H9 (cell line): ENCODE measurements at regions not wholly inside any gene's neighbourhood (a gene's known extent, or its start where the extent isn't known, plus 50 kb on each side); places are given as distances from the start of the nearest gene placed in this dataset.

Experiments
- DNase-seq: peaks from one replicate; pipeline ENCODE4 v3.0.0-alpha.2; 2017
- H2AFZ ChIP-seq: one replicate; pipeline ENCODE4 v1.6.1; 2013; ENCODE audit warnings: mild to moderate bottlenecking, low read length, control low read depth, moderate library complexity
- H2AK5ac ChIP-seq: 2 replicates; pipeline ENCODE4 v1.6.1; 2013; ENCODE audit warnings: low read length, control low read depth, mixed read lengths; ENCODE audit not compliant: insufficient read length
- H2BK120ac ChIP-seq: one replicate; pipeline ENCODE4 v1.6.1; 2013; ENCODE audit warnings: low read depth, mild to moderate bottlenecking, low read length, control low read depth, inconsistent platforms; ENCODE audit not compliant: poor library complexity, severe bottlenecking
- H2BK12ac ChIP-seq: 2 replicates; pipeline ENCODE4 v1.6.1; 2013; ENCODE audit warnings: low read length, control low read depth, mixed read lengths, low read depth; ENCODE audit not compliant: insufficient read length
- H2BK15ac ChIP-seq: 2 replicates; pipeline ENCODE4 v1.6.1; 2013; ENCODE audit warnings: low read depth, low read length, control low read depth
- H2BK20ac ChIP-seq: one replicate; pipeline ENCODE4 v1.6.1; 2013; ENCODE audit warnings: low read depth, mild to moderate bottlenecking, low read length, control low read depth, inconsistent platforms; ENCODE audit not compliant: poor library complexity, severe bottlenecking
- H2BK5ac ChIP-seq: 2 replicates; pipeline ENCODE4 v1.6.1; 2013; ENCODE audit warnings: low read length, control low read depth, mixed read lengths; ENCODE audit not compliant: insufficient read length
- H3K14ac ChIP-seq: 2 replicates; pipeline ENCODE4 v1.6.1; 2013; ENCODE audit warnings: low read length, control low read depth; ENCODE audit not compliant: insufficient read depth
- H3K18ac ChIP-seq: 2 replicates; pipeline ENCODE4 v1.6.1; 2013; ENCODE audit warnings: low read depth, mild to moderate bottlenecking, mixed read lengths, low read length, control low read depth; ENCODE audit not compliant: insufficient read length
- H3K23ac ChIP-seq: 2 replicates; pipeline ENCODE4 v1.6.1; 2013; ENCODE audit warnings: low read length, control low read depth, mixed read lengths, low read depth; ENCODE audit not compliant: insufficient read length
- H3K23me2 ChIP-seq: 2 replicates; pipeline ENCODE4 v1.6.1; 2013; ENCODE audit warnings: low read depth, mild to moderate bottlenecking, mixed read lengths, low read length, control low read depth; ENCODE audit not compliant: insufficient read length, poor library complexity, severe bottlenecking
- H3K27ac ChIP-seq: 2 replicates; pipeline ENCODE4 v1.5.1; 2013; ENCODE audit warnings: low read length, control low read depth, mixed read lengths, low read depth; ENCODE audit not compliant: insufficient read length
- H3K27me3 ChIP-seq: 2 replicates; pipeline ENCODE4 v1.6.1; 2013; ENCODE audit warnings: low read length, control low read depth, inconsistent platforms; ENCODE audit not compliant: insufficient read depth
- H3K4ac ChIP-seq: 2 replicates; pipeline ENCODE4 v1.6.1; 2013; ENCODE audit warnings: low read depth, mild to moderate bottlenecking, control low read depth, inconsistent platforms, low read length, moderate library complexity
- H3K4me1 ChIP-seq: 2 replicates; pipeline ENCODE4 v1.6.1; 2013; ENCODE audit warnings: low read length, control low read depth, inconsistent platforms; ENCODE audit not compliant: insufficient read depth
- H3K4me2 ChIP-seq: 2 replicates; pipeline ENCODE4 v1.6.1; 2013; ENCODE audit warnings: low read length, control low read depth, mixed read lengths; ENCODE audit not compliant: insufficient read length, insufficient read depth
- H3K56ac ChIP-seq: 2 replicates; pipeline ENCODE4 v1.6.1; 2013; ENCODE audit warnings: low read depth, mild to moderate bottlenecking, mixed read lengths, low read length, control low read depth; ENCODE audit not compliant: insufficient read length
- H3K79me1 ChIP-seq: 2 replicates; pipeline ENCODE4 v1.6.1; 2013; ENCODE audit warnings: low read depth, mild to moderate bottlenecking, moderate library complexity, low read length, control low read depth, inconsistent platforms; ENCODE audit not compliant: insufficient read depth, poor library complexity, severe bottlenecking
- H3K79me2 ChIP-seq: 2 replicates; pipeline ENCODE4 v1.6.1; 2013; ENCODE audit warnings: low read length, control low read depth, inconsistent platforms; ENCODE audit not compliant: insufficient read depth
- H3K9ac ChIP-seq: 2 replicates; pipeline ENCODE4 v1.6.1; 2013; ENCODE audit warnings: low read length, control low read depth, mixed read lengths; ENCODE audit not compliant: insufficient read length; ENCODE audit errors: extremely low read depth
- H3K9me3 ChIP-seq: one replicate; pipeline ENCODE4 v1.6.1; 2013; ENCODE audit warnings: low read depth, low read length, inconsistent platforms; ENCODE audit not compliant: control insufficient read depth
- H3T11ph ChIP-seq: one replicate; pipeline ENCODE4 v1.6.1; 2013; ENCODE audit warnings: mild to moderate bottlenecking, low read length, control low read depth, inconsistent platforms
- H4K20me1 ChIP-seq: one replicate; pipeline ENCODE4 v1.6.1; 2013; ENCODE audit not compliant: control insufficient read depth, insufficient read length, insufficient read depth
- H4K5ac ChIP-seq: 2 replicates; pipeline ENCODE4 v1.6.1; 2013; ENCODE audit warnings: low read depth, mild to moderate bottlenecking, mixed read lengths, low read length, control low read depth; ENCODE audit not compliant: insufficient read length
- H4K8ac ChIP-seq: replicated peaks from 2 replicates; pipeline ENCODE4 v1.6.1; 2013; ENCODE audit warnings: low read length, control low read depth, mixed read lengths, low read depth; ENCODE audit not compliant: insufficient read length
- H4K91ac ChIP-seq: 2 replicates; pipeline ENCODE4 v1.6.1; 2013; ENCODE audit warnings: low read depth, mild to moderate bottlenecking, moderate library complexity, mixed read lengths, low read length, control low read depth; ENCODE audit not compliant: insufficient read length
- H3K27ac Mint-ChIP-seq, 3 experiments: 2 replicates in 2 of 3; 3 replicates in 1 of 3; pipeline ENCODE4 v1.8.0; 2020 to 2021; ENCODE audit warnings: mixed read lengths in 3 of 3, mild to moderate bottlenecking in 1 of 3, moderate library complexity in 1 of 3
- H3K27me3 Mint-ChIP-seq: 2 replicates; pipeline ENCODE4 v1.8.0; 2021; ENCODE audit warnings: low read depth, mild to moderate bottlenecking, moderate library complexity, mixed read lengths
- H3K36me3 Mint-ChIP-seq, 3 experiments: 2 replicates in 2 of 3; 3 replicates in 1 of 3; pipeline ENCODE4 v1.8.0; 2020 to 2021; ENCODE audit warnings: low read depth in 3 of 3, mixed read lengths in 3 of 3; ENCODE audit not compliant: insufficient read depth in 1 of 3
- H3K4me1 Mint-ChIP-seq, 2 experiments: 2 replicates each; pipeline ENCODE4 v1.8.0; 2020; ENCODE audit warnings: mixed read lengths in 2 of 2
- H3K4me3 Mint-ChIP-seq, 2 experiments: 2 replicates in 1 of 2; 3 replicates in 1 of 2; pipeline ENCODE4 v1.8.0; 2020 to 2021; ENCODE audit warnings: mild to moderate bottlenecking in 2 of 2, mixed read lengths in 2 of 2, moderate library complexity in 1 of 2
- H3K9me3 Mint-ChIP-seq, 2 experiments: 2 replicates in 1 of 2; 3 replicates in 1 of 2; pipeline ENCODE4 v1.8.0; 2020; ENCODE audit warnings: mild to moderate bottlenecking in 2 of 2, mixed read lengths in 2 of 2, moderate library complexity in 1 of 2
- CTCF ChIP-seq: fragments of 200-600 bp; sonication (generic); conservative IDR thresholded peaks from 3 replicates; pipeline ENCODE4 v1.8.0; 2021; ENCODE audit warnings: antibody characterized with exemption, mild to moderate bottlenecking
- WGBS: extraction: QIAGEN DNeasy Blood & Tissue Kit; methylation state at CpG from one replicate; pipeline ENCODE4 v1.1.7; 2013; ENCODE audit warnings: missing lambda C conversion rate, low lambda C conversion rate, mixed read lengths; ENCODE audit not compliant: insufficient read length; ENCODE audit errors: extremely low coverage; 5-methylcytosine and 5-hydroxymethylcytosine counted together

GRCh38 chr12:25421651-25422167, 131.4 kb downstream of the LMNTD1 start:
- Histone ChIP-seq H3K79me2 (no peaks in the 10 kb centered on the region), H2BK120ac (no peak overlapping the region), H3K9me3 (no peaks in the 10 kb centered on the region), H3K14ac (no peak overlapping the region), H4K20me1 (no peaks in the 10 kb centered on the region), H3K18ac (no peak overlapping the region), H2BK5ac (no peak overlapping the region), H3K27ac (no peak overlapping the region), H2BK20ac (no peak overlapping the region), H4K8ac (no peak overlapping the region), H3K23me2 (no peaks in the 10 kb centered on the region), H3K9ac (no peak overlapping the region), H2BK15ac (no peak overlapping the region), H3K23ac (no peak overlapping the region), H4K91ac (no peak overlapping the region), H3K4ac (no peak overlapping the region), H3K79me1 (no peaks in the 10 kb centered on the region), H4K5ac (no peak overlapping the region), H3K56ac (no peak overlapping the region), H3K4me2 (no peak overlapping the region), H2BK12ac (no peak overlapping the region), H3T11ph (no peak overlapping the region), H2AK5ac (no peak overlapping the region), H3K27me3 (no peaks in the 10 kb centered on the region), H3K4me1 (no peaks in the 10 kb centered on the region), H2AFZ (no peak overlapping the region)
- no peak for TF ChIP-seq CTCF
- H3K27ac Mint-ChIP-seq = no peak overlapping the region
- H3K36me3 Mint-ChIP-seq = no peaks in the 10 kb centered on the region
- H3K4me3 Mint-ChIP-seq = no peak overlapping the region
- no peak for DNase-seq
- H3K9me3 Mint-ChIP-seq = no peaks in the 10 kb centered on the region
- no CpG with 5 or more reads among the region's 2 CpGs for WGBS
- H3K4me1 Mint-ChIP-seq = no peaks in the 10 kb centered on the region
- no peaks in the 10 kb centered on the region for H3K27me3 Mint-ChIP-seq
